ENCODE measurements at regions not wholly inside any gene's neighbourhood (a gene's known extent, or its start where the extent isn't known, plus 50 kb on each side); places are given as distances from the start of the nearest gene placed in this dataset.
"Not testable (repeated sequence)": the region's sequence is repeated elsewhere in the genome, so short reads cannot be mapped to it uniquely, and the experiment has no call there.

DNA sequence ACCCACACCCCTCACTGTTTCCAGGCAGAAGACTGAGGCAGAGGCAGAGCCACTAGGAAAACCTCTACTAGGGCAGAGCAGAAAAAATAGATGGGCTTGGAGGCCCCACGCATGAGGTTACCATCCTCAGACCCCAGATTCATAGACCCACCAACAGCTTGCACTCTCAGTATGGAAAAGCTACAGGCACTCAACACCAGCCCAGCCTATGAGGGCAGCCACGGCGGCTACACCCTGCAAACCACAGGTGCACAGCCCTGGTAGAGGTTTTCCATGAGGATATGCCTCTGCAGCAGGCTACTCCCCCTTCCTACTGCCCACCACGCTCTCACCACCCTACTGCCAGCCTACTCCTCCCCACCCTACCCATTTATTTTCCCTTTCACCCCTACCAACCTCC lies 235.1 kb downstream of the CWH43 start:
- no peak overlapping the region for H3K27ac ChIP-seq
- TF ChIP-seq CTCF (conservative IDR thresholded peaks at IDR 0.05) (no peak), ZFX (IDR thresholded peaks at IDR 0.05) (no peak)

GRCh38 chr4:49222810-49223209 lies 236.7 kb downstream of the CWH43 start:
- not testable (repeated sequence) for H3K27ac ChIP-seq

DNA sequence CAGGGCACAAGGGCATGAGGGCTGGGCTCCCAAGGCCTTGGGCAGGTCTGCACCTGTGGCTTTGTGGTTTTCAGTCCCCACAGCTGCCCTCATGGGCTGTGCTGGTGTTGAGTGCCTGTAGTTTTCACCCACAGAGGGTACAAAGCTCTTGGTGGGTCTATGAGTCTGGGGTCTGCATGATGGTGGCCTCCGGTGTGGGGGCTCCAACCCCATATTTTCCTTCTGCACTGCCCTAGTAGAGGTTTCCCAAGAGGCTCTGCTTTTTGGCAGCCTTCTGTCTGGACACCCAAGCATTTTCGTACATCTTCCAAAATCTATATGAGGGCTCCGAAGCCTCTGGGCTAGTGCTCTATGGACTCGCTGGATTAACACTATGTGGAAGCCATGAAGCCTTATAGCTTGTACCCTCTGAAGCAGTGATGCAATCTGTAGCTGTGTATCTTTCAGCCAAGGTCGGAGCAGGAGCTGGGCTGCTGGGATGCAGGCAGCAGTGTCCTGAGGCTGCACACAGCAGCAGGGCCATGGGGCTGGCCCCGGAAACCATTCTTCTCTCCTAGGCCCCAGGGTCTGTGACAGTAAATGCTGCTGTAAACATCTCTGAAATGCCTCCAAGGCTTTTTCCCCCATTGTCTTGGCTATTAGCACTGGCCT lies 240.3 kb downstream of the CWH43 start:
- H3K27ac ChIP-seq = not testable (repeated sequence)

DNA sequence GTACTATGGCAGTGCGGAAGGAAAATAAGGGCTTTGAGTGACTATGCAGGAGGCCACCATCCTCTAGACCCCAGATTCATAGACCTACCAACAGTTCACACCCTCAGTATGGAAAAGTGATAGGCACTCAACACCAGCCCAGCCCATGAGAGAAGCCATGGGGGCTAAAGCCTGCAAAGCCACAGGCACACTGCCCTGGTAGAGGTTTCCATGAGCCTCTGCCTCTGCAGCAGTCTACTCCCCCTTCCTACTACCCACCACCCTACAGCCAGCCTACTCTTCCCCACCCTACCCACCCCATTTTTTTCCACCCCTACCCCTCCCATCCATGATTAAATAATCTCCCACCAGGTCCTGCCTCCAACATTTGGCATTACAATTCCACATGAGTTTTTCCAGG lies 241.9 kb downstream of the CWH43 start:
- H3K27ac ChIP-seq = not testable (repeated sequence)

- not testable (repeated sequence) for H3K27ac ChIP-seq
These were observed 243.2 kb downstream of the CWH43 start for GRCh38 chr4:49229243-49229642.

- not testable (repeated sequence) for H3K27ac ChIP-seq
These were observed 243.6 kb downstream of the CWH43 start for GRCh38 chr4:49229713-49230112.

DNA sequence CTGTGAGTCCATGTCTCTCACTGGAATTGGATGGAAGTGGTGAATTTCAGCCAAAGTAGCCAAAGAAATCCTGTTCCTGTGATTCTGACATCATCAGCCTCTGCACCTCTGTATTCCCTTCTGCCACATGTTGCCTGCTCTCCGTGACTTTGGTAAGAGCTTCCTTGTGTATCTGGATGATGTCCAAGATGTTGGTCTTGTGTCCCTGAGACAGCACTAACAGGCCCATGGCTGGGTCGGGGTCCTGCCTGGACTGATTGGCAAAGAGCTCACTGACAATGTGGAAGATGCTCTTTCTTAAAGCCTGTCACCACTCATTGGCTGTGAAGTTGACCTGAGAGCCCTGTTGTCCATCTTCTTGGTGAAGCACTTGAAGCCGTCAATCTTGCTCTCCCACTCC lies 247.3 kb downstream of the CWH43 start:
- not testable (repeated sequence) for H3K27ac ChIP-seq

GRCh38 chr4:49233749-49234148 lies 247.7 kb downstream of the CWH43 start:
- H3K27ac ChIP-seq = not testable (repeated sequence)

- H3K27ac ChIP-seq = not testable (repeated sequence)
These were observed 248.3 kb downstream of the CWH43 start for GRCh38 chr4:49234382-49234781.

GRCh38 chr4:49235413-49236160 lies 249.5 kb downstream of the CWH43 start:
- not testable (repeated sequence) for H3K27ac ChIP-seq

DNA sequence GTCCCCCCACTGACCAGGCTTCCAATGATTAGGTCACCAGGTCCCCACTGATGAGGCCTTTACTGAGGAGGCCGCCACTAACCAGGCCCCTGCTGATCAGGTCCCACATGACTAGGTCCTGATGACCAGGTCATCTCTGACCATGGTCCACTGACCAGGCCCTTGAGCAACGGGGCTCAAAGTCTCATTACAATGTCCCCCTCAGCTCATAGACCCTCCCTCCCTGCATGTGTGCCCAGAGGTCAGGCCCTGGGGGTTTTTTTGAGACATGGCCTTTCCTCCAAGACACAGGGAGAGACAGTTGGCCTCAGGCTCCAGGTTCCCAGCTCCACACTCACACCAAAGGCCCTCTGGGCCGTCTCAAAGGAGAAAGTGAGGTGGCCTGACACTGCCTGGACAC lies 250.4 kb downstream of the CWH43 start:
- H3K27ac ChIP-seq = not testable (repeated sequence)

DNA sequence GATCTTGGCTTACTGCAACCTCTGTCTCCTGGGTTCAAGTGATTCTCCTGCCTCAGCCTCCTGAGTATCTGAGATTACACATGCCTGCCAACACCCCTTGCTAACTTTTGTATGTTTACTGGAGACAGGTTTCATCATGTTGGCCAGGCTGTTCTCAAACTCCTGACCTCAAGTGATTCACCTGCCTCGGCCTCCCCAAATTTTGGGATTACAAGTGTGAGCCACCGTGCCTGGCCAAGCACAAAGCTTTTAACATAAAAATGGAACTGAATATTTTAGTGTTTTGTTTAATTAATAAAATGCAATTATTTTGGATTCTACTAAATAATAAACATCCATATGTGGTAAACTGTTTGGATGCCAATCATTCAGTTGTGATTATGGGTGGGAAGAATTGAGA lies 255.2 kb downstream of the CWH43 start:
- not testable (repeated sequence) for H3K27ac ChIP-seq

- not testable (repeated sequence) for H3K27ac ChIP-seq
These were observed 276.7 kb downstream of the CWH43 start for GRCh38 chr4:49262786-49263185.

DNA sequence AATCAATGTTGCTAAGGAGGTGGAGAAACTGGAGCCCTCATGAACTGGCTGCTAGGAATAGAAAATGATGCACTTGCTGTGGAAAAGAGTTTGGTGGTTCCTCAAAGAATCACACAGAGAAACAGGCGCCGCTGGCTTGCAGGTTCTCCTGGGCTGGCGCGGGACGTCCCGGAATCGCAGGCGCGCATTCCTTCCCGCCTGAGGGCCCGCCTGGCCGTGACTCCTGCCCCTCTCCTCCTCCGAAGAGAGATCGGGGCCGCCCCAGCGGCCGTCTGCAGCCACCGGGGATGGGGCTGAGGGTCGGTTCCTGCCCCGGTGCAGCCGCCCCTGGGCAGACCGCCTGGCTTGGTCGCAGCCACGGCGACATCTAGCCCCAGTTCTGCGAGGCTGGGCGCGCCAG lies 284.4 kb downstream of the CWH43 start:
- not testable (repeated sequence) for H3K27ac ChIP-seq

DNA sequence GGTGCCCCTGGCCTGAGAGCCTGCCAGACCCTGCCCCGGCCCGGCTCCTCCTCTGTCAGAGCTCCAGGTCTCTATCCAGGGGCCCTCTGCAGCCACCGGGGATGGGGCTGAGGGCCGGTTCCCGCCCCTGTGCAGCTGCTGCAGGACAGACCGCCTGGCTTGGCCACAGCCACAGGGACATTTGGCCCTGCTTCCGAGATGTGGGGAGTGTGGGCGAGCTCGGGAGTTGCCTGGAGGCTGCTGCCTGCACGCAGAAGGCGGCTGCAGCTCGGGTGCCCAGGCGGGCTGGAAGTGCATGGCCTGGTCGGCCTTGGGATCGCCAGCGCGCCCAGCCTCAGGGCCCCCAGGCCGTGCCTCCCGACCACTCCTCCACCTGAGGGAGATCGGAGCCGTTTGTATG lies 284.8 kb downstream of the CWH43 start:
- H3K27ac ChIP-seq = not testable (repeated sequence)

- not testable (repeated sequence) for H3K27ac ChIP-seq
These were observed 299.8 kb downstream of the CWH43 start for GRCh38 chr4:49285905-49286304.

- not testable (repeated sequence) for H3K27ac ChIP-seq
These were observed 301.1 kb downstream of the CWH43 start for GRCh38 chr4:49286926-49287745.

DNA sequence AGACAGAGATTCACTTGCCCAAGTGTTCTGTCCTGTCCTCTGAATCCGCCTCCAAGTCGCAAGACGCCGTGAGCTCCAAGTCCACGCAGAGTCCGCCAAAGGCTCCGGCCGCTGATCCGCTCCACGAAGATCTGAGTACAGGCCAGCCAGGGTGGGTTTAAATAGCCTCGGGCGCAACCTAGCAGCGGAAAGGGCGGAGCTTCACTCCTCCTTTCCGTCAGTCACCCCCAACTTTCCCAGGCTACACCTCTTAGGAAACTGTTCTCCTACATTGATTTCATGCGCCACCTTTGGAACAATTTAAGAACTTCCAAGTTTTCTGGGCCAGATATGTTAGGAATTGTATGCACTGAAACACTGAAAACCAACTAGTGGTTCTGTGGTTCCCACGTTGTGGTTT lies 301.8 kb downstream of the CWH43 start:
- not testable (repeated sequence) for H3K27ac ChIP-seq

- H3K27ac ChIP-seq = not testable (repeated sequence)
These were observed 302.7 kb downstream of the CWH43 start for GRCh38 chr4:49288796-49289195.
